Ovary (tissue), 7 donors: ENCODE measurements at regions not wholly inside any gene's neighbourhood (a gene's known extent, or its start where the extent isn't known, plus 50 kb on each side); places are given as distances from the start of the nearest gene placed in this dataset.

Experiments used
- DNase-seq, 5 donors: peaks; one replicate each; pipeline ENCODE4 v3.0.0-alpha.2; 2019 to 2020
- H3K27ac ChIP-seq, 2 donors: fragments of 200-600 bp; one replicate each; pipeline versions ENCODE4 v1.5.1 to v1.8.0; 2019 to 2022
- H3K27me3 ChIP-seq: fragments of 200-600 bp; one replicate; pipeline ENCODE4 v1.8.0; 2022
- H3K36me3 ChIP-seq: fragments of 200-600 bp; sonication (generic); one replicate; pipeline ENCODE4 v1.5.1; 2019
- H3K4me1 ChIP-seq: one replicate; pipeline ENCODE4 v1.8.1; 2013; ENCODE audit warnings: mild to moderate bottlenecking, moderate library complexity; ENCODE audit not compliant: insufficient read depth
- H3K4me3 ChIP-seq: fragments of 200-600 bp; sonication (generic); one replicate; pipeline ENCODE4 v1.5.1; 2017
- H3K9me3 ChIP-seq, 2 donors: fragments of 200-600 bp in 1 of 2; sonication (generic) in 1 of 2; one replicate each; pipeline versions ENCODE4 v1.5.1 to v1.8.1; 2013 to 2019; ENCODE audit warnings: mild to moderate bottlenecking in 1 of 2, moderate library complexity in 1 of 2
- EP300 ChIP-seq: sonication (generic); formaldehyde crosslinking; IDR thresholded peaks from one replicate; pipeline ENCODE4 v1.6.1; 2017; ENCODE audit warnings: antibody characterized with exemption
- POLR2A ChIP-seq: fragments of 450-650 bp; IDR thresholded peaks from one replicate; pipeline ENCODE4 v1.6.1; 2017; ENCODE audit warnings: antibody characterized with exemption, mild to moderate bottlenecking, moderate library complexity
- WGBS, 3 donors: extraction: QIAGEN DNeasy Blood & Tissue Kit in 1 of 3; methylation state at CpG; one replicate each; pipeline versions ENCODE4 v1.1.5 to v1.1.7; 2013 to 2017; 5-methylcytosine and 5-hydroxymethylcytosine counted together
- intact Hi-C, 4 donors: fragments of 100-400 bp; cut with DNase I; formaldehyde crosslinking; loops; one replicate each; pipeline versions ENCODE4 v1.11.0 to v1.15.1; 2022 to 2023
- TF ChIP-seq, protein P1 (sequence below), 3 donors: fragments of 450-650 bp in 2 of 3; fragments of 200-600 bp in 1 of 3; IDR thresholded peaks; one replicate each; pipeline versions ENCODE4 v1.5.1 to v1.8.0; 2016 to 2022; ENCODE audit warnings: antibody characterized with exemption in 3 of 3, mild to moderate bottlenecking in 1 of 3
- donor health status: DM: no; HTN: no; CAD: no; lungs with moderate emphysema.
- donor health status: DM: no; HTN: no; CAD: no.
- donor health status: Bipolar disorder and iron deficiency.
- donor health status: DM: no; HTN: no; CAD: no.
- donor health status: DM: yes; HTN: yes; CAD: no.

- Histone ChIP-seq H3K4me3 (no peak overlapping the region), H3K27ac (no peak overlapping the region), H3K36me3 (no peaks in the 10 kb centered on the region), H3K4me1 (no peaks in the 10 kb centered on the region), H3K27me3 (no peaks in the 10 kb centered on the region), H3K9me3 (no peaks in the 10 kb centered on the region)
- TF ChIP-seq, protein P1, sequence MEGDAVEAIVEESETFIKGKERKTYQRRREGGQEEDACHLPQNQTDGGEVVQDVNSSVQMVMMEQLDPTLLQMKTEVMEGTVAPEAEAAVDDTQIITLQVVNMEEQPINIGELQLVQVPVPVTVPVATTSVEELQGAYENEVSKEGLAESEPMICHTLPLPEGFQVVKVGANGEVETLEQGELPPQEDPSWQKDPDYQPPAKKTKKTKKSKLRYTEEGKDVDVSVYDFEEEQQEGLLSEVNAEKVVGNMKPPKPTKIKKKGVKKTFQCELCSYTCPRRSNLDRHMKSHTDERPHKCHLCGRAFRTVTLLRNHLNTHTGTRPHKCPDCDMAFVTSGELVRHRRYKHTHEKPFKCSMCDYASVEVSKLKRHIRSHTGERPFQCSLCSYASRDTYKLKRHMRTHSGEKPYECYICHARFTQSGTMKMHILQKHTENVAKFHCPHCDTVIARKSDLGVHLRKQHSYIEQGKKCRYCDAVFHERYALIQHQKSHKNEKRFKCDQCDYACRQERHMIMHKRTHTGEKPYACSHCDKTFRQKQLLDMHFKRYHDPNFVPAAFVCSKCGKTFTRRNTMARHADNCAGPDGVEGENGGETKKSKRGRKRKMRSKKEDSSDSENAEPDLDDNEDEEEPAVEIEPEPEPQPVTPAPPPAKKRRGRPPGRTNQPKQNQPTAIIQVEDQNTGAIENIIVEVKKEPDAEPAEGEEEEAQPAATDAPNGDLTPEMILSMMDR (IDR thresholded peaks at IDR 0.05), result no peak
- no peak for TF ChIP-seq EP300
- TF ChIP-seq POLR2A, result no peak
- intact Hi-C loops, result no loop called here
- 84 to 95% (median 90%) methylated on average over 1 of the region's 1 CpG for WGBS, 3 donors
- DNase-seq, result no peak
These were observed 107.1 kb upstream of the UBE2E2 start for GRCh38 chr3:23096041-23096440.

DNA sequence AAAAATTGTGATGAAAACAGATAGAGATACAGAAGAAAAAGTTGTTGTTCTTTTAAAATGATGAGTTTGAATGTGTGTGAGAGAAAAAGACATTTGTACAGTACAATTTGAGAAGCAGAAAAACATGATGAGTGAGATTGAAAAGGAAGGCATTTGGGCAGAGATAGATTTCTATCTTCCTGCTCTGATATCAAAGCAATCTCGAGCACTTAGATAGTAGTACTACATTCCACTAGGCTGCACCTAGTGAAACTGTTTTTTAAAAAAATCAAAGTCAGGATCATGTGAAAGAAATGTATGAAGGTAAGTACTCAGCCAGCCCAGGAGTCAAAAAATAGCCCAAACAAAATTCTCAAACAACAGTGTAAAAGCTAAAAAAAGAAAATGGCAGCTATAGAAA, 104.1 kb upstream of the UBE2E2 start:
- WGBS, 3 donors, result 63 to 77% (median 74%) methylated on average over 1 of the region's 1 CpG
- no peak for TF ChIP-seq EP300
- TF ChIP-seq, protein P1 (IDR thresholded peaks at IDR 0.05), result no peak
- no peak for TF ChIP-seq POLR2A
- Histone ChIP-seq H3K4me3 (no peak overlapping the region), H3K4me1 (no peaks in the 10 kb centered on the region), H3K27ac (no peak overlapping the region), H3K27me3 (no peaks in the 10 kb centered on the region), H3K9me3 (no peaks in the 10 kb centered on the region), H3K36me3 (no peaks in the 10 kb centered on the region)
- DNase-seq, result no peak
- intact Hi-C loops, result no loop called here

GRCh38 chr3:23099677-23100076, 103.5 kb upstream of the UBE2E2 start:
- H3K27ac ChIP-seq, result no peak overlapping the region
- no peaks in the 10 kb centered on the region for H3K27me3 ChIP-seq
- WGBS, 3 donors, result 78 to 83% (median 82%) methylated on average over 2 of the region's 2 CpGs
- H3K4me1 ChIP-seq, result no peaks in the 10 kb centered on the region
- no peaks in the 10 kb centered on the region for H3K9me3 ChIP-seq
- no peak for DNase-seq
- H3K36me3 ChIP-seq, result no peaks in the 10 kb centered on the region
- TF ChIP-seq, protein P1 (IDR thresholded peaks at IDR 0.05), result no peak
- TF ChIP-seq POLR2A (no peak), EP300 (no peak)
- no peak overlapping the region for H3K4me3 ChIP-seq
- intact Hi-C loops, result no loop called here

GRCh38 chr3:23100106-23100505, 103.0 kb upstream of the UBE2E2 start:
- TF ChIP-seq EP300 (no peak), POLR2A (no peak)
- TF ChIP-seq, protein P1 (IDR thresholded peaks at IDR 0.05), result no peak
- Histone ChIP-seq H3K9me3 (no peaks in the 10 kb centered on the region), H3K27ac (no peak overlapping the region), H3K4me3 (no peak overlapping the region), H3K36me3 (no peaks in the 10 kb centered on the region), H3K4me1 (no peaks in the 10 kb centered on the region), H3K27me3 (no peaks in the 10 kb centered on the region)
- WGBS, 3 donors, result 94 to 95% (median 95%) methylated on average over 9 of the region's 9 CpGs
- intact Hi-C loops, result no loop called here
- no peak for DNase-seq

DNA sequence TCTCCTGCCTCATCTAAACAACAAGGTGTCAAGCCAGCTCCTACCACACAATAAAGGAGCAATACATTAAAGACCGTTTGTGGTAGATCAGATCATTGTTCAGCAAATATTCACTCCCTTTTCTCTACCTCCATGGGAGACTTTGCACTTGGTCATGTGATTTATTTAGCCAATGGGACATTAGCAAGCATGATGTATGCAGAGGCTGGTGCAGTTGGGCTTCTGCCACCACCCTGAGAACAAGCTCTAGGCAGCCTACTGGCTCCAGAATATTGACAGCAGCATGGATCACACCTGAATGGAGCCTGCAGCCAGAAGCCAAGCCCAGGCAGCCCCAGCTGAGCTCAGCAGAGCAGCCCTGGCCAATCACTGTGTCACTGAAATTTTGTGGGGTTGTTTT, 99.4 kb upstream of the UBE2E2 start:
- Histone ChIP-seq H3K36me3 (no peaks in the 10 kb centered on the region), H3K27me3 (no peaks in the 10 kb centered on the region), H3K4me1 (no peaks in the 10 kb centered on the region), H3K9me3 (no peaks in the 10 kb centered on the region), H3K27ac (no peak overlapping the region), H3K4me3 (no peak overlapping the region)
- no peak for DNase-seq
- TF ChIP-seq EP300 (no peak), POLR2A (no peak)
- TF ChIP-seq, protein P1 (IDR thresholded peaks at IDR 0.05), result no peak
- WGBS, 3 donors, result 78 to 90% (median 88%) methylated on average over 1 of the region's 1 CpG
- intact Hi-C loops, result no loop called here
